GM19468 (cell line): ENCODE measurements at regions not wholly inside any gene's neighbourhood (a gene's known extent, or its start where the extent isn't known, plus 50 kb on each side); places are given as distances from the start of the nearest gene placed in this dataset.
"Not testable (repeated sequence)": the region's sequence is repeated elsewhere in the genome, so short reads cannot be mapped to it uniquely, and the experiment has no call there.

ENCODE experiments used
- ATAC-seq: cut with Tn5 transposase; IDR thresholded peaks from one replicate; pipeline ENCODE4 v1.9.1; 2021; ENCODE audit warnings: mild to moderate bottlenecking, moderate library complexity, moderate number of reproducible peaks; ENCODE audit not compliant: unreplicated experiment; ENCODE audit errors: extremely low read depth

GRCh38 chr21:28127175-28127785 lies 865.4 kb downstream of the LTN1 start:
- ATAC-seq: no peak

GRCh38 chr21:28126521-28127174 lies 866.0 kb downstream of the LTN1 start:
- no peak for ATAC-seq

GRCh38 chr21:28124541-28124940 lies 868.1 kb downstream of the LTN1 start:
- ATAC-seq: no peak

- ATAC-seq: no peak
These were observed 874.1 kb downstream of the LTN1 start for GRCh38 chr21:28118570-28118969.

- ATAC-seq: not testable (repeated sequence)
These were observed 877.7 kb downstream of the LTN1 start for GRCh38 chr21:28114986-28115385.

GRCh38 chr21:28113718-28114117 lies 879.0 kb downstream of the LTN1 start:
- ATAC-seq: no peak

GRCh38 chr21:28112511-28112910 lies 880.2 kb downstream of the LTN1 start:
- no peak for ATAC-seq

- no peak for ATAC-seq
These were observed 881.5 kb downstream of the LTN1 start for GRCh38 chr21:28111151-28111619.

- ATAC-seq: no peak
These were observed 882.0 kb downstream of the LTN1 start for GRCh38 chr21:28110716-28111115.

GRCh38 chr21:28110074-28110473 lies 882.6 kb downstream of the LTN1 start:
- no peak for ATAC-seq

- ATAC-seq: no peak
These were observed 886.2 kb downstream of the LTN1 start for GRCh38 chr21:28106370-28106890.

- no peak for ATAC-seq
These were observed 888.3 kb downstream of the LTN1 start for GRCh38 chr21:28104346-28104745.

GRCh38 chr21:28100366-28100765 lies 892.3 kb downstream of the LTN1 start:
- ATAC-seq: no peak

GRCh38 chr21:28099001-28099705 lies 893.5 kb downstream of the LTN1 start:
- ATAC-seq: no peak

GRCh38 chr21:28091466-28091865 lies 901.2 kb downstream of the LTN1 start:
- ATAC-seq: no peak

- no peak for ATAC-seq
These were observed 902.1 kb downstream of the LTN1 start for GRCh38 chr21:28090546-28090945.

GRCh38 chr21:28089599-28090441 lies 902.9 kb downstream of the LTN1 start:
- no peak for ATAC-seq

GRCh38 chr21:28086861-28087581 lies 905.7 kb downstream of the LTN1 start:
- no peak for ATAC-seq

GRCh38 chr21:28084951-28085350 lies 907.7 kb downstream of the LTN1 start:
- no peak for ATAC-seq

- ATAC-seq: no peak
These were observed 909.3 kb downstream of the LTN1 start for GRCh38 chr21:28083350-28083749.
